ENCODE measurements at regions not wholly inside any gene's neighbourhood (a gene's known extent, or its start where the extent isn't known, plus 50 kb on each side); places are given as distances from the start of the nearest gene placed in this dataset.
"Not testable (repeated sequence)": the region's sequence is repeated elsewhere in the genome, so short reads cannot be mapped to it uniquely, and the experiment has no call there.

- H3K4me1 ChIP-seq (ENCODE audit: insufficient read depth, low read length) = no peaks in the 10 kb centered on the region
- intact Hi-C loops (cut with micrococcal nuclease) = no loop called here
- POLR2A ChIA-PET (ENCODE audit: partially characterized antibody) = no interaction called here
- Mint-ChIP-seq H3K27me3 (no peaks in the 10 kb centered on the region), H3K36me3 (no peaks in the 10 kb centered on the region), H3K9me3 (peaks cover 0 to 19% (median 7%) of the 10 kb centered on the region in 8 donors), H3K4me3 (no peak overlapping the region), H3K27ac (no peak overlapping the region), H3K4me1 (no peaks in the 10 kb centered on the region)
- no peak overlapping the region for H3K4me3 ChIP-seq (ENCODE audit: low read length in 2 of 2)
- DNase-seq = no peak
- H3K9me3 ChIP-seq (ENCODE audit: control insufficient read depth in 1 of 2, low read length in 2 of 2) = peaks cover 0 to 3% of the 10 kb centered on the region in 2 donors
- CTCF ChIA-PET (ENCODE audit: partially characterized antibody) = no interaction called here
- H3K27ac ChIP-seq (ENCODE audit: low read depth, low read length) = no peak overlapping the region
- no peaks in the 10 kb centered on the region for H3K36me3 ChIP-seq (ENCODE audit: insufficient read depth, low read length)
- H3K27me3 ChIP-seq (ENCODE audit: insufficient read depth, low read length) = no peaks in the 10 kb centered on the region
Observed at GRCh38 chr20:39968495-39968894, 720.5 kb downstream of the MAFB start.

GRCh38 chr20:39967806-39968205 is 721.2 kb downstream of the MAFB start:
- H3K4me3 ChIP-seq (ENCODE audit: low read length in 2 of 2) = no peak overlapping the region
- Mint-ChIP-seq H3K4me3 (no peak overlapping the region), H3K27me3 (no peaks in the 10 kb centered on the region), H3K36me3 (no peaks in the 10 kb centered on the region), H3K27ac (no peak overlapping the region), H3K4me1 (no peaks in the 10 kb centered on the region), H3K9me3 (peaks cover 0 to 19% (median 7%) of the 10 kb centered on the region in 8 donors)
- H3K27ac ChIP-seq (ENCODE audit: low read depth, low read length) = no peak overlapping the region
- POLR2A ChIA-PET (ENCODE audit: partially characterized antibody) = no interaction called here
- H3K9me3 ChIP-seq (ENCODE audit: control insufficient read depth in 1 of 2, low read length in 2 of 2) = peaks cover 0 to 3% of the 10 kb centered on the region in 2 donors
- CTCF ChIA-PET (ENCODE audit: partially characterized antibody) = no interaction called here
- intact Hi-C loops (cut with micrococcal nuclease) = no loop called here
- H3K36me3 ChIP-seq (ENCODE audit: insufficient read depth, low read length) = no peaks in the 10 kb centered on the region
- DNase-seq = no peak
- H3K27me3 ChIP-seq (ENCODE audit: insufficient read depth, low read length) = no peaks in the 10 kb centered on the region
- H3K4me1 ChIP-seq (ENCODE audit: insufficient read depth, low read length) = no peaks in the 10 kb centered on the region

GRCh38 chr20:39961637-39962244 is 727.3 kb downstream of the MAFB start:
- Histone ChIP-seq H3K4me1 (ENCODE audit: insufficient read depth, low read length) (no peaks in the 10 kb centered on the region), H3K9me3 (ENCODE audit: control insufficient read depth in 1 of 2, low read length in 2 of 2) (no peaks in the 10 kb centered on the region), H3K27me3 (ENCODE audit: insufficient read depth, low read length) (no peaks in the 10 kb centered on the region), H3K27ac (ENCODE audit: low read depth, low read length) (no peak overlapping the region), H3K4me3 (ENCODE audit: low read length in 2 of 2) (no peak overlapping the region), H3K36me3 (ENCODE audit: insufficient read depth, low read length) (no peaks in the 10 kb centered on the region)
- intact Hi-C loops (cut with micrococcal nuclease) = no loop called here
- Mint-ChIP-seq H3K36me3 (no peaks in the 10 kb centered on the region), H3K27ac (no peak overlapping the region), H3K27me3 (no peaks in the 10 kb centered on the region), H3K4me3 (no peak overlapping the region), H3K4me1 (no peaks in the 10 kb centered on the region), H3K9me3 (peaks cover 0 to 5% (median 0%) of the 10 kb centered on the region in 8 donors)
- DNase-seq = no peak
- ChIA-PET CTCF (ENCODE audit: partially characterized antibody) (no interaction called here), POLR2A (ENCODE audit: partially characterized antibody) (no interaction called here)

- intact Hi-C loops (cut with micrococcal nuclease) = no loop called here
- H3K9me3 ChIP-seq (ENCODE audit: control insufficient read depth in 1 of 2, low read length in 2 of 2) = no peaks in the 10 kb centered on the region
- Mint-ChIP-seq H3K27ac (no peak overlapping the region), H3K4me1 (no peaks in the 10 kb centered on the region), H3K27me3 (no peaks in the 10 kb centered on the region), H3K9me3 (peaks cover 0 to 3% (median 0%) of the 10 kb centered on the region in 8 donors), H3K36me3 (no peaks in the 10 kb centered on the region), H3K4me3 (no peak overlapping the region)
- H3K4me1 ChIP-seq (ENCODE audit: insufficient read depth, low read length) = no peaks in the 10 kb centered on the region
- POLR2A ChIA-PET (ENCODE audit: partially characterized antibody) = no interaction called here
- H3K27ac ChIP-seq (ENCODE audit: low read depth, low read length) = no peak overlapping the region
- H3K36me3 ChIP-seq (ENCODE audit: insufficient read depth, low read length) = no peaks in the 10 kb centered on the region
- CTCF ChIA-PET (ENCODE audit: partially characterized antibody) = no interaction called here
- H3K27me3 ChIP-seq (ENCODE audit: insufficient read depth, low read length) = no peaks in the 10 kb centered on the region
- no peak overlapping the region for H3K4me3 ChIP-seq (ENCODE audit: low read length in 2 of 2)
- DNase-seq = no peak
Observed at GRCh38 chr20:39960522-39961428, 728.3 kb downstream of the MAFB start.

- intact Hi-C loops (cut with micrococcal nuclease) = not testable (repeated sequence)
Observed at GRCh38 chr20:39957911-39958310, 731.1 kb downstream of the MAFB start.

GRCh38 chr20:39954621-39955020 is 734.4 kb downstream of the MAFB start:
- intact Hi-C loops (cut with micrococcal nuclease) = no loop called here
- no peaks in the 10 kb centered on the region for H3K9me3 ChIP-seq (ENCODE audit: control insufficient read depth in 1 of 2, low read length in 2 of 2)

More at GRCh38 chr20:39957911-39958310, 731.1 kb downstream of the MAFB start:
- H3K36me3 Mint-ChIP-seq; H3K36me3 ChIP-seq (ENCODE audit: insufficient read depth, low read length); DNase-seq; H3K9me3 ChIP-seq (ENCODE audit: control insufficient read depth in 1 of 2, low read length in 2 of 2); H3K27me3 Mint-ChIP-seq; POLR2A ChIA-PET (ENCODE audit: partially characterized antibody); H3K4me1 ChIP-seq (ENCODE audit: insufficient read depth, low read length); H3K27ac ChIP-seq (ENCODE audit: low read depth, low read length); H3K27me3 ChIP-seq (ENCODE audit: insufficient read depth, low read length); CTCF ChIA-PET (ENCODE audit: partially characterized antibody); H3K9me3 Mint-ChIP-seq; H3K4me3 Mint-ChIP-seq; H3K4me1 Mint-ChIP-seq; H3K27ac Mint-ChIP-seq; H3K4me3 ChIP-seq (ENCODE audit: low read length in 2 of 2): not testable (repeated sequence)

GRCh38 chr20:39946931-39947330 is 742.1 kb downstream of the MAFB start:
- Mint-ChIP-seq H3K36me3 (no peaks in the 10 kb centered on the region), H3K9me3 (peaks cover 0 to 7% (median 0%) of the 10 kb centered on the region in 8 donors), H3K27me3 (no peaks in the 10 kb centered on the region), H3K4me1 (no peaks in the 10 kb centered on the region), H3K4me3 (no peak overlapping the region), H3K27ac (no peak overlapping the region)
- CTCF ChIA-PET (ENCODE audit: partially characterized antibody) = no interaction called here
- Histone ChIP-seq H3K4me1 (ENCODE audit: insufficient read depth, low read length) (no peaks in the 10 kb centered on the region), H3K9me3 (ENCODE audit: control insufficient read depth in 1 of 2, low read length in 2 of 2) (no peaks in the 10 kb centered on the region), H3K4me3 (ENCODE audit: low read length in 2 of 2) (no peak overlapping the region), H3K27me3 (ENCODE audit: insufficient read depth, low read length) (no peaks in the 10 kb centered on the region), H3K36me3 (ENCODE audit: insufficient read depth, low read length) (no peaks in the 10 kb centered on the region), H3K27ac (ENCODE audit: low read depth, low read length) (no peak overlapping the region)
- POLR2A ChIA-PET (ENCODE audit: partially characterized antibody) = no interaction called here
- intact Hi-C loops (cut with micrococcal nuclease) = no loop called here
- DNase-seq = no peak

More at GRCh38 chr20:39954621-39955020, 734.4 kb downstream of the MAFB start:
- H3K27me3 Mint-ChIP-seq = no peaks in the 10 kb centered on the region
- ChIA-PET CTCF (ENCODE audit: partially characterized antibody) (no interaction called here), POLR2A (ENCODE audit: partially characterized antibody) (no interaction called here)
- Histone ChIP-seq H3K27ac (ENCODE audit: low read depth, low read length) (no peak overlapping the region), H3K36me3 (ENCODE audit: insufficient read depth, low read length) (no peaks in the 10 kb centered on the region), H3K27me3 (ENCODE audit: insufficient read depth, low read length) (no peaks in the 10 kb centered on the region), H3K4me1 (ENCODE audit: insufficient read depth, low read length) (no peaks in the 10 kb centered on the region), H3K4me3 (ENCODE audit: low read length in 2 of 2) (no peak overlapping the region)
- no peaks in the 10 kb centered on the region for H3K4me1 Mint-ChIP-seq
- DNase-seq = no peak
- peaks cover 0 to 5% (median 0%) of the 10 kb centered on the region in 8 donors for H3K9me3 Mint-ChIP-seq
- H3K4me3 Mint-ChIP-seq = no peak overlapping the region
- no peaks in the 10 kb centered on the region for H3K36me3 Mint-ChIP-seq
- no peak overlapping the region for H3K27ac Mint-ChIP-seq
